ENCODE measurements at regions not wholly inside any gene's neighbourhood (a gene's known extent, or its start where the extent isn't known, plus 50 kb on each side); places are given as distances from the start of the nearest gene placed in this dataset.

GRCh38 chr18:10279471-10279870 is 175.0 kb upstream of the APCDD1 start:
- TF ChIP-seq CTCF (IDR thresholded peaks at IDR 0.05; ENCODE audit: borderline replicate concordance, insufficient read depth, low read depth, low read length) = no peak
- H3K4me3 ChIP-seq (ENCODE audit: low read depth, low read length) = no peak overlapping the region

GRCh38 chr18:10279905-10280644 is 174.4 kb upstream of the APCDD1 start:
- TF ChIP-seq CTCF (IDR thresholded peaks at IDR 0.05; ENCODE audit: borderline replicate concordance, insufficient read depth, low read depth, low read length) = no peak
- H3K4me3 ChIP-seq (ENCODE audit: low read depth, low read length) = no peak overlapping the region

DNA sequence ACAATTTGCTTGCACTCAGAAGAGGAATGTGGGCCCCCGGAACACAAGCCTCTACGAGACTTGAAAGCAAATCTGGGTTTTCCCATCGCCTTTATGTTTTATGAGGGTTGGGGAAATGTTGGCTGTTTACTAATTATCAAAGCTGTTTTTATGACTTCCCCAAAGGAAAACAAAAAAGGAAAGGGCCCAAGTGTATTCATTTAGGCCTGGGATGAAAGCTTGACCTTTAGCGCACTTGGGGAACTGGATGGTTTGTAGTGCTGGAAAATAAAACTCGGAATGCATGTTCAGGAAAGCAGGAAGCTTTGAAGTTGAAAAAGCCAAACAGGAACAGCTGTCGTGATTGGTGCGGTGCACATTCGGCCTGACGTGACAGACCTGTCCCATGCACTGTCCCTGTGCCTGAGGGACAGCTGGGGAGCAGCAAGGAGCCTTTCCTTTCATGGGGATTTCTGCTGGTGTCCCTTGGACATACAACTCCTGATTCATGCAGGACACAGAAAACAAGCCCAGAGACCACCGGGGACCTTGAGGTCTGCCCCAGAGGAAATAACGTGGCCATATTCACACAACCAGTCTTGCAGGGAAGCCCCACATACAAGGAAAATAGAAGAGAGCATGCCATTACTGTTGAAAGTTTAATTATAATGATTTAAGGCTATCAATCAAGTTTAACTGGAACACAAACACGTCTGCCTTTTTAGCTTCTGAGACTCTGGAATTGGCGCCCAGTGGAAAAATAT is 169.7 kb upstream of the APCDD1 start:
- TF ChIP-seq CTCF (IDR thresholded peaks at IDR 0.05; ENCODE audit: borderline replicate concordance, insufficient read depth, low read depth, low read length) = no peak

GRCh38 chr18:10285283-10285640 is 169.2 kb upstream of the APCDD1 start:
- no peak overlapping the region for H3K4me3 ChIP-seq (ENCODE audit: low read depth, low read length)
- no peak for TF ChIP-seq CTCF (IDR thresholded peaks at IDR 0.05; ENCODE audit: borderline replicate concordance, insufficient read depth, low read depth, low read length)

More for the DNA sequence above, 169.7 kb upstream of the APCDD1 start:
- H3K4me3 ChIP-seq (ENCODE audit: low read depth, low read length) = no peak overlapping the region

- no peak overlapping the region for H3K4me3 ChIP-seq (ENCODE audit: low read depth, low read length)
- no peak for TF ChIP-seq CTCF (IDR thresholded peaks at IDR 0.05; ENCODE audit: borderline replicate concordance, insufficient read depth, low read depth, low read length)
These were observed 167.8 kb upstream of the APCDD1 start for GRCh38 chr18:10286580-10287150.

DNA sequence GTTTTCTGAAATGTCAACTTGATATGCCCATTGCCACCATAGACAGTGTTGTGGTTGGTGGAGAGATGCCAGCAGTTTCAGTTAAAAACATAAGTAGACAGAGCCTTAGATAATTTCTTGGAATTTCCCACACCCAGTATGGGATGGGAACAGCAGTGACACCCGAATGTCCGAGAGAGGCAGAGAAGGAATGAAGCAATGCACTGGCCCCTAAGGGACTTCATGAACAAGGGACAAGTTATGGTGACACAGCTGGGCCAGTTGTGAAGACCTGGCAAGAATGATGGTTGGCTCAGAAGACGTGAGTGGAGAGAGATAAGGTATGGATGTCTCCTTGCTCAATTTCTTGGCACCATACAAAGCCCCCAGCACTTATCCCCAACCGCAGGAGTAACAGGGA is 165.2 kb upstream of the APCDD1 start:
- H3K4me3 ChIP-seq (ENCODE audit: low read depth, low read length) = no peak overlapping the region

More for the DNA sequence above, 165.2 kb upstream of the APCDD1 start:
- no peak for TF ChIP-seq CTCF (IDR thresholded peaks at IDR 0.05; ENCODE audit: borderline replicate concordance, insufficient read depth, low read depth, low read length)
